K562 (cell line): ENCODE measurements at regions not wholly inside any gene's neighbourhood (a gene's known extent, or its start where the extent isn't known, plus 50 kb on each side); places are given as distances from the start of the nearest gene placed in this dataset.

Experiments
- ATAC-seq: fragments of 200-7000 bp; cut with Tn5 transposase; 3 replicates; pipeline ENCODE4 v1.9.1; 2020; ENCODE audit warnings: moderate library complexity
- BruUV-seq: library from RNA; stranded (reverse); fragments of 400-500 nt; replicated peaks from 2 replicates; lab custom pipeline; 2021; lab: Mats Ljungman, UMichigan
- CTCF ChIA-PET: fragments of 300-600 bp; formaldehyde crosslinking; extraction: SDS; loops from one replicate; lab custom pipeline; 2021; ENCODE audit warnings: low intra/inter-chr PET ratio; lab: Yijun Ruan, JAX
- POLR2A ChIA-PET: fragments of 300-600, 350-650 bp; sonication (Branson Sonifier 250); formaldehyde crosslinking; extraction: SDS; loops from one replicate; lab custom pipeline; 2021; ENCODE audit warnings: antibody characterized with exemption, inconsistent platforms; lab: Yijun Ruan, JAX
- DNase-seq, 4 experiments: peaks; one replicate each; pipeline versions ENCODE4 v3.0.0 to v3.0.0-alpha.2; 2011 to 2018; ENCODE audit warnings: low spot score in 3 of 4, mixed read lengths in 3 of 4; ENCODE audit errors: extremely low read depth in 1 of 4
- FAIRE-seq: peaks from 2 replicates; lab custom pipeline; 2011; peaks lifted over from hg19 to GRCh38; lab: Jason Lieb, UNC
- H2AFZ ChIP-seq: 2 replicates; pipeline ENCODE4 v1.6.0; 2011; ENCODE audit warnings: low read depth, low read length, control low read depth, inconsistent platforms
- H3K27ac ChIP-seq: fragments of 200-600 bp; 3 replicates; pipeline ENCODE4 v1.8.0; 2011; ENCODE audit warnings: low read depth, mild to moderate bottlenecking, control low read depth, inconsistent platforms, low read length, moderate library complexity, mixed read lengths; ENCODE audit errors: extremely low read depth
- H3K27me3 ChIP-seq, 2 experiments: fragments of 300-600 bp in 1 of 2; 2 replicates in 1 of 2; 3 replicates in 1 of 2; pipeline versions ENCODE4 v1.6.0 to v1.8.0; 2011; ENCODE audit warnings: inconsistent platforms in 2 of 2, low read length in 2 of 2, mild to moderate bottlenecking in 1 of 2, mixed read lengths in 1 of 2, moderate library complexity in 1 of 2; ENCODE audit not compliant: control insufficient read depth in 2 of 2, insufficient read depth in 2 of 2
- H3K36me3 ChIP-seq: fragments of 300-600 bp; 3 replicates; pipeline ENCODE4 v1.8.0; 2011; ENCODE audit warnings: mild to moderate bottlenecking, low read length, inconsistent platforms; ENCODE audit not compliant: control insufficient read depth, insufficient read depth
- H3K4me1 ChIP-seq, 2 experiments: fragments of 200-600 bp in 1 of 2; replicated peaks in 1 of 2; 2 replicates in 1 of 2; 3 replicates in 1 of 2; pipeline versions ENCODE4 v1.5.1 to v1.8.0; 2011; ENCODE audit warnings: inconsistent platforms in 2 of 2, low read length in 2 of 2, mild to moderate bottlenecking in 1 of 2, mixed read lengths in 1 of 2, moderate library complexity in 1 of 2; ENCODE audit not compliant: control insufficient read depth in 2 of 2, insufficient read depth in 2 of 2
- H3K4me2 ChIP-seq: 2 replicates; pipeline ENCODE4 v1.6.1; 2011; ENCODE audit warnings: low read length, control low read depth, inconsistent platforms, mixed read lengths; ENCODE audit not compliant: insufficient read depth
- H3K4me3 ChIP-seq: fragments of 200-600 bp; sonication (generic), shearing (Covaris generic); 2 replicates; pipeline ENCODE4 v1.5.1; 2016; ENCODE audit warnings: control low read depth, inconsistent platforms
- H3K79me2 ChIP-seq: fragments of 200-600 bp; 3 replicates; pipeline ENCODE4 v1.8.0; 2011; ENCODE audit warnings: low read length, inconsistent platforms; ENCODE audit not compliant: control insufficient read depth, insufficient read depth
- H3K9ac ChIP-seq, 2 experiments: 2 replicates each; pipeline versions ENCODE4 v1.6.0 to v1.6.1; 2011; ENCODE audit warnings: low read depth in 2 of 2, low read length in 2 of 2, control low read depth in 1 of 2, inconsistent platforms in 1 of 2, mild to moderate bottlenecking in 1 of 2, mixed read lengths in 1 of 2; ENCODE audit not compliant: insufficient read depth in 1 of 2
- H3K9me1 ChIP-seq: one replicate; pipeline ENCODE4 v1.6.0; 2011; ENCODE audit warnings: inconsistent platforms, mild to moderate bottlenecking, low read length, moderate library complexity; ENCODE audit not compliant: control insufficient read depth, insufficient read depth
- H3K9me3 ChIP-seq: replicated peaks from 2 replicates; pipeline ENCODE4 v1.5.1; 2011; ENCODE audit warnings: low read depth, low read length, inconsistent platforms; ENCODE audit not compliant: control insufficient read depth, insufficient read depth
- H4K20me1 ChIP-seq: replicated peaks from 2 replicates; pipeline ENCODE4 v1.6.1; 2011; ENCODE audit warnings: low read length, inconsistent platforms, mixed read lengths; ENCODE audit not compliant: control insufficient read depth, insufficient read depth
- ADNP ChIP-seq: fragments of 200-800 bp; sonication (Bioruptor generic); IDR thresholded peaks from 2 replicates; pipeline ENCODE4 v1.6.1; 2016; ENCODE audit warnings: missing genetic modification characterization, missing compliant biosample characterization
- CBFB ChIP-seq: sonication (generic); formaldehyde crosslinking; IDR thresholded peaks from 2 replicates; pipeline ENCODE4 v1.4.0; 2020; ENCODE audit warnings: mild to moderate bottlenecking, missing genetic modification reagents
- MTA2 ChIP-seq: fragments of 450-650 bp; IDR thresholded peaks from 2 replicates; pipeline ENCODE4 v1.6.1; 2016; ENCODE audit warnings: low read depth
- MXI1 ChIP-seq: IDR thresholded peaks from 2 replicates; pipeline ENCODE4 v1.6.1; 2011; ENCODE audit warnings: low read depth, mild to moderate bottlenecking, improper control_type of control experiment, low read length
- NFRKB ChIP-seq: fragments of 450-650 bp; IDR thresholded peaks from 2 replicates; pipeline ENCODE4 v1.6.1; 2016; ENCODE audit warnings: low read depth
- PRMT5 ChIP-seq: sonication (generic); formaldehyde crosslinking; IDR thresholded peaks from 2 replicates; pipeline ENCODE4 v1.5.0; 2020; ENCODE audit warnings: missing genetic modification reagents
- SRSF9 ChIP-seq: fragments of 200-400 bp; formaldehyde crosslinking; IDR thresholded peaks from 2 replicates; pipeline ENCODE4 v1.6.1; 2017; ENCODE audit warnings: low read depth, low read length, borderline replicate concordance
- WGBS: fragments of 100-300 bp; shearing (Covaris generic); methylation state at CpG from one replicate; pipeline ENCODE4 v1.1.6; 2016; ENCODE audit warnings: low coverage, mixed read lengths; ENCODE audit not compliant: insufficient coverage; ENCODE audit errors: missing lambda C conversion rate; 5-methylcytosine and 5-hydroxymethylcytosine counted together
- in situ Hi-C: fragments of 300-500 bp; cut with MboI; formaldehyde crosslinking; loops from 4 replicates; pipeline ENCODE4 v1.15.0; 2018; ENCODE audit warnings: inconsistent platforms, mixed read lengths
- intact Hi-C: fragments of 100-400 bp; cut with micrococcal nuclease; formaldehyde crosslinking; loops from 2 replicates; pipeline ENCODE4 v1.14.2; 2022
- TF ChIP-seq, protein P1 (sequence below): fragments of 250-450 bp; sonication (Bioruptor Pico); IDR thresholded peaks from 2 replicates; pipeline ENCODE4 v1.9.0; 2021; ENCODE audit warnings: mild to moderate bottlenecking, inconsistent platforms

DNA sequence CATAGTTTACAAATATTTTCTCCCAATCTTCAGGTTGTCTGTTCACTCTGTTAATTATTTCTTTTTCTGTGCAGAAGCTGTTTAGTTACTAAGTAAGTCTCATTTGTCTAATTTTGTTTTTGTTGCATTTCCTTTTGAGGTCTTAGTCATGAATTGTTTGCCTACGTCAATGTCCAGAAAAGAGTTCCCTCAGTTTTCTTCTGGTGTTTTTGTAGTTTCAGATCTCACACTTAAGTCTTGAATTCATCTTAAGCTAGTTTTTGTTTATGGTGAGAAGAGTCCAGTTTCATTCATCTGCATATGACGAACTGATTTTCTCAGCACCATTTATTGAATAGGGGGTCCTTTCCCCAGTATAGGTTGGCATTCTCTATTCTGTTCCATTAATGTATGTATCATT lies 1252.2 kb upstream of the TMEFF2 start:
- no peak overlapping the region for H3K27ac ChIP-seq
- WGBS = 0% methylated on average over 2 of the region's 2 CpGs
- in situ Hi-C loops (no loop called here), intact Hi-C loops (no loop called here)
- no peak for DNase-seq
- H3K4me2 ChIP-seq = no peak overlapping the region
- H3K9ac ChIP-seq = no peak overlapping the region
- CTCF ChIA-PET = no interaction called here
- H3K79me2 ChIP-seq = no peaks in the 10 kb centered on the region
- H3K9me3 ChIP-seq = no peaks in the 10 kb centered on the region
- no peaks in the 10 kb centered on the region for H4K20me1 ChIP-seq
- H3K36me3 ChIP-seq = no peaks in the 10 kb centered on the region
- TF ChIP-seq ADNP (tag) = no peak
- TF ChIP-seq MTA2 = no peak
- no peak for TF ChIP-seq NFRKB
- TF ChIP-seq CBFB (CRISPR knock-in tag) = no peak
- TF ChIP-seq MXI1 = no peak
- TF ChIP-seq, protein P1, sequence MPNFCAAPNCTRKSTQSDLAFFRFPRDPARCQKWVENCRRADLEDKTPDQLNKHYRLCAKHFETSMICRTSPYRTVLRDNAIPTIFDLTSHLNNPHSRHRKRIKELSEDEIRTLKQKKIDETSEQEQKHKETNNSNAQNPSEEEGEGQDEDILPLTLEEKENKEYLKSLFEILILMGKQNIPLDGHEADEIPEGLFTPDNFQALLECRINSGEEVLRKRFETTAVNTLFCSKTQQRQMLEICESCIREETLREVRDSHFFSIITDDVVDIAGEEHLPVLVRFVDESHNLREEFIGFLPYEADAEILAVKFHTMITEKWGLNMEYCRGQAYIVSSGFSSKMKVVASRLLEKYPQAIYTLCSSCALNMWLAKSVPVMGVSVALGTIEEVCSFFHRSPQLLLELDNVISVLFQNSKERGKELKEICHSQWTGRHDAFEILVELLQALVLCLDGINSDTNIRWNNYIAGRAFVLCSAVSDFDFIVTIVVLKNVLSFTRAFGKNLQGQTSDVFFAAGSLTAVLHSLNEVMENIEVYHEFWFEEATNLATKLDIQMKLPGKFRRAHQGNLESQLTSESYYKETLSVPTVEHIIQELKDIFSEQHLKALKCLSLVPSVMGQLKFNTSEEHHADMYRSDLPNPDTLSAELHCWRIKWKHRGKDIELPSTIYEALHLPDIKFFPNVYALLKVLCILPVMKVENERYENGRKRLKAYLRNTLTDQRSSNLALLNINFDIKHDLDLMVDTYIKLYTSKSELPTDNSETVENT (CRISPR knock-in tag) = no peak
- no peak for TF ChIP-seq PRMT5
- TF ChIP-seq SRSF9 = no peak
- TF ChIP-seq, all 486 proteins: peak for 0
- Histone ChIP-seq H3K27me3 (no peaks in the 10 kb centered on the region), H3K9me1 (no peaks in the 10 kb centered on the region), H2AFZ (no peak overlapping the region), H3K4me3 (no peak overlapping the region), H3K4me1 (no peaks in the 10 kb centered on the region)
- FAIRE-seq (no peak), ATAC-seq (no peak)
- POLR2A ChIA-PET = no interaction called here
- no TSS peak for BruUV-seq
